HFF-Myc (cell line): ENCODE measurements at regions not wholly inside any gene's neighbourhood (a gene's known extent, or its start where the extent isn't known, plus 50 kb on each side); places are given as distances from the start of the nearest gene placed in this dataset.
A peak's percentile ranks its signal among the peaks of the same experiment; 100 is the strongest.
"Not testable (repeated sequence)": the region's sequence is repeated elsewhere in the genome, so short reads cannot be mapped to it uniquely, and the experiment has no call there.

Experiments used
- DNase-seq: peaks from one replicate; pipeline ENCODE4 v3.0.0-alpha.2; 2011; ENCODE audit warnings: low read depth; ENCODE audit errors: extremely low read depth
- H3K4me3 ChIP-seq: replicated peaks from 2 replicates; pipeline ENCODE4 v1.5.1; 2011; ENCODE audit warnings: low read depth, mild to moderate bottlenecking, control low read depth, low read length
- TF ChIP-seq, protein P1 (sequence below): IDR thresholded peaks from 2 replicates; pipeline ENCODE4 v1.5.1; 2012; ENCODE audit warnings: mild to moderate bottlenecking, low read depth, low read length, control low read depth; ENCODE audit errors: missing control alignments

DNA sequence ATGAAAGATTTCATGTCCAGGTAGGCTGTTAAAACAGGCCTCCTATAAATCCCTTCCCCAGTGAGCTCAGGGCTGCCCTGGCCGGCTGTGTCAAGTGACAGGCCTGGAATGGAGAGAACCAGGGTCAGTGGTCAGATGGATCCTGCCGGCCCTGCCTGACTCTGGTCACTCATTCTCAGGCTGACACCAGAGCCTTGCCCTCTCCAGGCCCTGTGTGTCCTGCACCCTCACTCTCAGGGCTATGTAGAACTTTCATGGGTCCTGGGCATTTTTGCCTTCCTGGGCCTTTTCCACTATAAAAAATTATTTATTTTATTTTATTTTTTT is 82.0 kb upstream of the RGPD5 start:
- TF ChIP-seq, protein P1, sequence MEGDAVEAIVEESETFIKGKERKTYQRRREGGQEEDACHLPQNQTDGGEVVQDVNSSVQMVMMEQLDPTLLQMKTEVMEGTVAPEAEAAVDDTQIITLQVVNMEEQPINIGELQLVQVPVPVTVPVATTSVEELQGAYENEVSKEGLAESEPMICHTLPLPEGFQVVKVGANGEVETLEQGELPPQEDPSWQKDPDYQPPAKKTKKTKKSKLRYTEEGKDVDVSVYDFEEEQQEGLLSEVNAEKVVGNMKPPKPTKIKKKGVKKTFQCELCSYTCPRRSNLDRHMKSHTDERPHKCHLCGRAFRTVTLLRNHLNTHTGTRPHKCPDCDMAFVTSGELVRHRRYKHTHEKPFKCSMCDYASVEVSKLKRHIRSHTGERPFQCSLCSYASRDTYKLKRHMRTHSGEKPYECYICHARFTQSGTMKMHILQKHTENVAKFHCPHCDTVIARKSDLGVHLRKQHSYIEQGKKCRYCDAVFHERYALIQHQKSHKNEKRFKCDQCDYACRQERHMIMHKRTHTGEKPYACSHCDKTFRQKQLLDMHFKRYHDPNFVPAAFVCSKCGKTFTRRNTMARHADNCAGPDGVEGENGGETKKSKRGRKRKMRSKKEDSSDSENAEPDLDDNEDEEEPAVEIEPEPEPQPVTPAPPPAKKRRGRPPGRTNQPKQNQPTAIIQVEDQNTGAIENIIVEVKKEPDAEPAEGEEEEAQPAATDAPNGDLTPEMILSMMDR: no peak
- no peak overlapping the region for H3K4me3 ChIP-seq
- DNase-seq: no peak

DNA sequence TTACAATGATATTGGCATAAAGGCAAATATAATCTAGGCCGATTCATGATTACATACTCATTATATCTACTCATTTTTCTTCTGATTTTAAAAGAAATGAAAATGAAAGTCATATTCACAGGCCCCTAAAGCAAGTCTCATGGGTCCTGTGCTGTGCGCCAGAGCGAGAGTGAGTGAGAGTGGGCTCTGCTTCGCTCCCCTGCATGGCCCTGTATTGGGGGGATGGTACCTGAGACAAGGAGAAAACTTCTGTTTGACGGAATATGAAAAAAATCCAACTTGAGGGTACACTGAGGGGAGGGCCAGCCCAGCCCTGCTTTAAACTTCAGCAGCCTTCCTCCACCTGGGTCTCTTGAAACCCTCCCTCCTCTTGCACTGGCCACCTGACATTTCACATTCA is 81.4 kb upstream of the RGPD5 start:
- TF ChIP-seq, protein P1: no peak
- no peak overlapping the region for H3K4me3 ChIP-seq
- DNase-seq: no peak

DNA sequence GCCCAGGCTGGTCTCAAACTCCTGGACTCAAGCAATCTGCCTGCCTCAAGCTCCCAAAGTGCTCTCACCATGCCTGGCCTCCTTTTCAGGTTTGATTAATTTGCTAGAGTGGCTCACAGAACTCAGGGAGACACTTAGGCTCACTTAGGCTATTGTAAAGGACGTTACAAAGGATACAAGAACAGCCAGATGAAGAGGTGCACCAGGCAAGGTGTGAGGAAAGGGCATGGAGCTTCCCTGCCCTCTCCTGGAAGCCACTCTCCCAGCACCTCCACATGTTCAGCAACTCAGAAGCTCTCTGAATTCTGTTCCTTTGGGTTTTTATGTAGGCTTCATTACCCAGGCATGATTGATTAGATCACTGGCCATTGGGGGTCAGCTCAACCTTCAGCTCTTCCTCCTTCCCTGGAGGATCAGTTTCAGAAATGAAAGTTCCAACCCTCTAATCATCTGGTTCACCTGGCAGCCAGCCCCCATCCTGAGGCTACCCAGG is 78.7 kb upstream of the RGPD5 start:
- H3K4me3 ChIP-seq: no peak overlapping the region
- TF ChIP-seq, protein P1: peak; percentile 40
- no peak for DNase-seq

DNA sequence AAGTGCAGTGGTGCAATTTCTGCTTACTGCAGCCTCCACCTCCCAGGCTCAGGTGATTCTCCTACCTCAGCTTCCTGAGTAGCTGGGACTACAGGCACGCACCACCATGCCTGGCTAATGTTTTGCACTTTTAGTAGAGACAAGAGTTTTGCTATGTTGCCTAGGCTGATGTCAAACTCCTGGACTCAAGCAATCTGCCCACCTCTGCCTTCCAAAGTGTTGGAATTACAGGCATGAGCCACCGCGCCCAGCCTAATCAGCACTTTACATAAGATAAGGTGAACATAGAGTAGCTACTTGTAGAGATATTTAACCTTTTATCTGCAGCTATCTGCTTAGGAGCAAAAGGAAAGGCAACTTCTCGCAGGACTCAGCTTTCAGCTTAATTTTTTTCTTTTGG is 77.5 kb upstream of the RGPD5 start:
- DNase-seq, H3K4me3 ChIP-seq: not testable (repeated sequence)

DNA sequence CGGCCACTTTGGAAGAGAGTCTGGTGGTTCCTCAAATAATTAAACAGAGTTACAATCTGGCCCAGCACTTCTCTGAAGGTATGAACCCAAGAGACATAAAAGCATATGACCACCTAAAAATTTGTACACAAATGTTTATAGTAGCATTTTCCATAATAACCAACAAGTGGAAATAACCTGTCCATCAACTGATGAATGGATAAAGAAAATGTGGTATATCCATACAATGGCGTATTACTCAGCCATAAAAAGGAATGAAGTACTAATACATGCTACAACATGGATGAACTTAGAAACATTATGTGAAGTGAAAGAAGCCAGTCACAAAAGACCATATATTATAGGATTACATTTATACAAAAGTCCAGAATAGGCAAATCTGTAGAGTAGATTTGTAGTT is 76.0 kb upstream of the RGPD5 start:
- H3K4me3 ChIP-seq: no peak overlapping the region
- TF ChIP-seq, protein P1: no peak
- no peak for DNase-seq

DNA sequence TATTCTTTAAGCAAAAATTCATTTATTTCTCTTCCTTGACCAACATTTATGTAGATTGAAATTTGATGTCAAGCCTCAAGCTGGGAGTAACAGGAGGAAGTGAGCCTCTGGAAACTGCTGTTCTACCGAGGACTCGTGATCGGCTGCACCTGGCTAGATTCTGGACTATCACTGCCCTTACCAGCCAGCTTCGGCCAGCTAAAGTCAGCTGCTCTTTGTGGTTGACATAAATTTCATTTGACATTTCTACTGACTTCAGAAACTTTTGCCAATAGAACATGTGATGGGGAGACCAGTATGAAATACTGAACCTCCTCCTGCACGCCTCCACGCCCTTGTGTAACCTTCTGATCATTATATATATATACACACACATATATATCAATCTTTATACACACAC is 74.2 kb upstream of the RGPD5 start:
- DNase-seq: no peak
- no peak overlapping the region for H3K4me3 ChIP-seq
- TF ChIP-seq, protein P1: no peak

DNA sequence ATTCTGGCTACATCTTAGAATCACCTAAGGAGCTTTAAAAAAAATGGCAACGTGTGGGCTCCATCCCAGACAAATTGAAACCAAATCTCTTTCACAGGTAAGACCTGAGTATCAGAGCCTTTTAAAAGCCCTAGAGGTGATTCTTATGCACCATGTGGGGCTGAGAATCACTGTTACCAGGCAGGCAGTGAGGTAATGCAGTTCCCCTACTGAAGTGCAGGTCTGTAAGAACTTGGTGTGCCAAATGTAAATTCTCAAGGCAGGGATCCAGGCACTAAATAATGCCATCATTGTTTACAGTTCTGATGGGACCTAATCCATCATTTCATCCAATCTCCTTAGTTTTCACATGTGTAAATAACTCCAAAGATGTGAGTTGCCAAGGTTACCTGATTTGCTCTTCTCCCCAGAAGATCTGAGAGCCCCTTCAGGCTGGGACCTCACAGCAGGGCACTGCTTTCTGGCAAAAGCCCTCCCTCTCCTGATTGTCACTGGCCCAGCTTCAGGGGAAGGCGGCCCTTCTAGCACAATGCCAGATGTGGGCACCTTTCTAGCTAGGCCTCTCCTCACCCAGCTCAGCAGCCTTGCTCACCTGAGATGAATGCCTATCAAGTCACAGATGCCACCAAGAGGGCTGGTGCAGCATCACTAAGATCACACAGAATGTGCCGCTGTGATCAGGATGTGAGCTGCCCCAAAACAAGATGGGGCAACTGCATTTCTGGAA is 73.6 kb upstream of the RGPD5 start:
- no peak overlapping the region for H3K4me3 ChIP-seq
- TF ChIP-seq, protein P1: no peak
- no peak for DNase-seq
